SJSA1 (cell line): ENCODE measurements at regions not wholly inside any gene's neighbourhood (a gene's known extent, or its start where the extent isn't known, plus 50 kb on each side); places are given as distances from the start of the nearest gene placed in this dataset.

Experiments
- DNase-seq, 2 experiments: peaks; one replicate each; pipeline ENCODE4 v3.0.0-alpha.2; 2015 to 2020; ENCODE audit warnings: low spot score in 2 of 2, low read depth in 1 of 2
- H3K27ac ChIP-seq: fragments of 250-450 bp; sonication (Bioruptor Pico); 2 replicates; pipeline ENCODE4 v1.5.1; 2020; ENCODE audit warnings: mild to moderate bottlenecking, moderate library complexity
- H3K27me3 ChIP-seq: fragments of 250-450 bp; sonication (Bioruptor Pico); replicated peaks from 2 replicates; pipeline ENCODE4 v1.5.1; 2020; ENCODE audit warnings: mild to moderate bottlenecking, moderate library complexity
- H3K36me3 ChIP-seq: fragments of 250-450 bp; sonication (Bioruptor Pico); 2 replicates; pipeline ENCODE4 v1.5.1; 2020; ENCODE audit warnings: mild to moderate bottlenecking
- H3K4me1 ChIP-seq: fragments of 250-450 bp; sonication (Bioruptor Pico); replicated peaks from 2 replicates; pipeline ENCODE4 v1.6.1; 2021; ENCODE audit warnings: mild to moderate bottlenecking
- H3K4me3 ChIP-seq: fragments of 250-450 bp; sonication (Bioruptor Pico); 2 replicates; pipeline ENCODE4 v1.5.1; 2020; ENCODE audit warnings: mild to moderate bottlenecking
- H3K9me3 ChIP-seq: fragments of 250-450 bp; sonication (Bioruptor Pico); replicated peaks from 2 replicates; pipeline ENCODE4 v1.5.1; 2020; ENCODE audit warnings: mild to moderate bottlenecking

DNA sequence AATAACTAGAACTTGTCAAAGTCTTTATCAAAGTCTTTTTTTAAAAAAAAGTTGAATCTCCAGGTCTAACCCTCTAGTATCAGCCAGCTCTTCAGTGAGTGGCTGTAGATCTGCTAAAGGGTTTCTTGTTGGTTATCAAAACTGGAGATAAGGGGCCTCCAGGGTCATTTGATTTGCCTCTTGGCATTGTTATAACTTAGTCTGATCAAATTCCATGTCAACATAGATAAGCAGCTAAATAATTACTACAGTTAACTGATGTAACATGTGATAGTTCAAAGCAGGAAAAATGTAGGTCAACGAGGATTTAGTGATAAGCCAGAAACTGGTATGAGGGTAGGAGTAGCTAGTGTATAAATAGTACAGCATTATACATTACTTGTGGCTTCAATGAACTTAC, 465.1 kb downstream of the PDHA2 start:
- DNase-seq = no peak
- Histone ChIP-seq H3K27me3 (no peaks in the 10 kb centered on the region), H3K9me3 (no peaks in the 10 kb centered on the region), H3K27ac (no peak overlapping the region), H3K36me3 (no peaks in the 10 kb centered on the region), H3K4me3 (no peak overlapping the region), H3K4me1 (no peaks in the 10 kb centered on the region)

DNA sequence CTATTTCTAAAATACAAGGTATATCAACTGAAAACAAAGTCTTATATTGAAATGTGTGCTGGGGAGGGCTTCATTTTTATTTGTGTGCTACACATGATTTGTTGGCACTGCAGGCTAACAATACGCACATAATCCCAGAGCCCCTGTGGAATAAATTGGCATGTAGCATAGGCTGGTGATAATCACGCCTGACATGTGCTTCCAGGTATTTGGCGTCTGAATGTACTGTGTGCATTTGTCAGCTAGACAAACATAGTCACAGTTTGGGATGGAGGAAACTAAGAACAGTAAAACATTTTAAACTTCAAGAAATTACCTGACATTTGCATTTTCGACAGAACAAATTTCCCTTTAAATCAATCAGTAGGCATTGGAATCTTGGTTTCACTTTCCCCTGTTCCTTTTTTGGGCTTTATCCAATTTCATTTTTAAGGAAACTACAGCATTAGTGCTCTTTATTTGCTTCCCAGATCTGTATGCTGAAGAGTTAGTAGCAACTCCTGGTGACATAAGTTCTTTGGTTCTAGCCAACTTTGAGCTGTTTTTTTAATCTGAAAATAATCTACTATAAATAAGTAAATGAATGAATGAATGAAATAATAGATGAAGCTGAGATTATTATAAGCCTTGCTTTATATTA, 472.3 kb downstream of the PDHA2 start:
- H3K27ac ChIP-seq = no peak overlapping the region
- H3K4me3 ChIP-seq = no peak overlapping the region
- no peaks in the 10 kb centered on the region for H3K27me3 ChIP-seq
- no peaks in the 10 kb centered on the region for H3K9me3 ChIP-seq
- no peak for DNase-seq
- no peaks in the 10 kb centered on the region for H3K4me1 ChIP-seq
- H3K36me3 ChIP-seq = no peaks in the 10 kb centered on the region

DNA sequence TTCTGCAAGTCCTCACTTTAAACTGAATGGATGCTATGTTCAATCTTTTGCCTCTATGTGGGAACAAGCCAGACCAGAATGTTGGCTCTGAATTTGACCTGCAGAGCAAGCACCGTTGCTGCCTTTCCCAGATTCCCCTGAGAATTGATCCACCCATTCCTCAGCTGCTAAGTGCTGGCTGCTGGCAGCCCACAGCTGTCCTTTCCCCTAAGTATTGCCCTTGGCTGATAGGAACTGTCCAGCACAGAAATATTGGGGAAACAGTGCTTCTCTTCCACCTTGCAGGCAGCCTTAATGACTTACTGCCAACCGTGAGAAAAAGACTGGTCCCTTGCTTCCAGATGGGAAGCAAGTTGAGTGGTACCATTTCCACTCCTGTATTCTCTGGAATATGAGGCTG, 475.9 kb downstream of the PDHA2 start:
- H3K36me3 ChIP-seq = no peaks in the 10 kb centered on the region

DNA sequence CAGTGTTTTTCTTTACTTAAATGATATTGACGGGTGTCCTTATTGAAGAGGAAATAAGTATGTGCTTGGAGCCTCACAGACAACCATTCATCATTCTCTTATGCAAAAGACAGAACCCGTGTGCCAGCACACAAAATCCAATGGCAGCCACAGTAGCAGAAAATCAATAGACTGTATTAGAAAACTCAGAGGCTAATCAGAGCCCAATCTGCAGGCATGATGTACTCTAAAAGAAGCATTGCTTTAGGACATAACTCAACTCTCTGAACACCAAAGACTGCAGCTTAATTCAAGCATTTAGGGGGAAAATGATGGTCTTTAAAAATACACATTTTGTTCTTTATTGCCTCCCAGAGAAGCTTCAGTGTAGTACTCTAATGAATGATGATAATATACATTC, 476.9 kb downstream of the PDHA2 start:
- Histone ChIP-seq H3K27me3 (no peaks in the 10 kb centered on the region), H3K27ac (no peak overlapping the region), H3K36me3 (no peaks in the 10 kb centered on the region), H3K4me1 (no peaks in the 10 kb centered on the region), H3K4me3 (no peak overlapping the region), H3K9me3 (no peaks in the 10 kb centered on the region)
- no peak for DNase-seq

More for the DNA sequence above, 475.9 kb downstream of the PDHA2 start:
- no peaks in the 10 kb centered on the region for H3K4me1 ChIP-seq
- no peak for DNase-seq
- H3K27me3 ChIP-seq = no peaks in the 10 kb centered on the region
- no peaks in the 10 kb centered on the region for H3K9me3 ChIP-seq
- H3K27ac ChIP-seq = no peak overlapping the region
- H3K4me3 ChIP-seq = no peak overlapping the region

DNA sequence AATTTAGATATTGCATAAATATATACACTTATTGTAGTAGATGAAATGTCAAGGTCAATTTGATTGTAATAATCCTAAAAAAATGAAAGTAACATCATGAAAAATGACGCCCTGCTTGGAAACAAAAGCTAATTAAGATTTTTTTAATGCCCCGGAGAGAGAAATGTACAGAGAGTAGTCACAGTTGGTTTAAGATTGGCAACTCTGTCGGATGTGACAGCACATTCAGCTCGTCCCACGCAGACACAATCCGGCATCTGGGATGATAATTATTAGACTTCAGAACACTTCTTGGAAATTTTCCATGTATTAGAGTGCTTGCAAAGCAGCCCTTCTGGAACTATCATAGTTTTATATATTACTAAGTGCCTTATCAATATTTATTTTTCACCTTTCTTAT, 478.0 kb downstream of the PDHA2 start:
- DNase-seq = no peak
- Histone ChIP-seq H3K27me3 (no peaks in the 10 kb centered on the region), H3K4me1 (no peaks in the 10 kb centered on the region), H3K9me3 (no peaks in the 10 kb centered on the region), H3K27ac (no peak overlapping the region), H3K4me3 (no peak overlapping the region), H3K36me3 (no peaks in the 10 kb centered on the region)

DNA sequence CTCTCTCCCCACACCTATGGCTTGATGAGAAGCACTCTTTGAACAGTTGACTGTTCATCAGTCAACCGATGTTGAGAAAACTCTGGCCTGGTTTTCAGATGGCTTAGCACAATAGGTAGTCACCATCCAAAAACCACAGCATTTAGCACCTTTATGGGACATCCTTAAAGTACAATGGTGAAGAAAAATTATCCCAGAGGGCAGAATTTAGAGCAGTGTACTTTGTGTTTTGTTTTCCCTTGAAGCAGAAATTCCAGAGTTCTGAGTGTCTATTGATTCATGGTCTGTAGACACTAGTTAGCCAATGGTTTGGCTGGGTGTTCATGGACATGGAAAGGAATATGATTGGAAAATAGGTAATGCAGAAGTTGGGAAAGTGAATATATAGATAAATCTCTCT, 487.0 kb downstream of the PDHA2 start:
- Histone ChIP-seq H3K4me3 (no peak overlapping the region), H3K27ac (no peak overlapping the region), H3K4me1 (no peaks in the 10 kb centered on the region), H3K36me3 (no peaks in the 10 kb centered on the region), H3K9me3 (no peaks in the 10 kb centered on the region), H3K27me3 (no peaks in the 10 kb centered on the region)
- DNase-seq = no peak

DNA sequence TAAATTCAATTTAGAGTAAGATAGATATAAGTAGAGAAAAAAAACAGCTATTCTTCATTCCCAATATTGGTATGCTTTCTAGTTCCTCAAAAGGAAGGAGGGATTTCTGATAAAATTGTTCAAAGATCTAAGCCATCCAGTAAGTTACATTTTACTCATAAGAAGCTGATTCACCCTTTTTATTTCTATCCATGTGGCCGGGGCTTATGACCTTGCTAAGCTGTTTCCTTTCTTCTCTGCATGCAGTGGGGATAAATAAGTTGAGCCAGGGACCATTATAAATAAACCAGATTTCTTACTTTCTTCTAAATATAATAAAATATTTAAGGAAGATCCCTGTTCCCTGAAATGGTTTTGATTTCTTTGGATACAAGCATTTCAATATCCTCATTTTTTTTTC, 502.3 kb downstream of the PDHA2 start:
- no peaks in the 10 kb centered on the region for H3K4me1 ChIP-seq
- no peaks in the 10 kb centered on the region for H3K9me3 ChIP-seq
- no peak overlapping the region for H3K4me3 ChIP-seq
- H3K27me3 ChIP-seq = no peaks in the 10 kb centered on the region
- no peaks in the 10 kb centered on the region for H3K36me3 ChIP-seq
- DNase-seq = no peak
- no peak overlapping the region for H3K27ac ChIP-seq

DNA sequence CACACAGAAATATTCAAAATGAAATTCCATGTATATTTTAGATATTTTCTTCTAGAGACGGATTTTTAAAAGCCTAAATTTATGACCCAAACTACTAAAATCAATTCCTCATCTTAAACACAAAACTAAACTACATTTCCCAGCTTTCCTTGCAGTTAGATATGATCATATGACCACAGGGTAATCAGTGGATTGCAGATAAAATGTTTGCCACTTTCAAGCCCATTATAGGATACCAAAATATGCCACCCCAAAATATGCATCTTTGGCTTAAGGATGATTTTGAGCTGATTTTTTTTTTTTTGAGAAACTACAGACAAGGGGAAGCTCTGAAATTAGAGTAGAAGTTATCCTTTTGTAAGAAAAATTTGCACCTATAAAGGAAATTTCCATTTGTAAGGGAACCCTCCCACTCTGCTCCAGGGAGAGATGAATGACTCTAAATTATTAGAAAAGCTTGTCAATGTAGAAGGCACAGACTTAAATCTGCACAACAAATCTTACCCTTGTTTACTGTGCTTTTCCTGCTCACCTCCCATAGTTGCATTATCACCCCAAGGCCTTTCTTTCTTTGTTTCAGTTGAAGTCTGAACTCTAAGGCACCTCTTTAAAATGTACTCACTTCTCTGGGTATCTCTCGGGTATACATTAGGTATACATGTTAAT, 503.0 kb downstream of the PDHA2 start:
- Histone ChIP-seq H3K4me3 (no peak overlapping the region), H3K27ac (no peak overlapping the region), H3K36me3 (no peaks in the 10 kb centered on the region), H3K9me3 (no peaks in the 10 kb centered on the region), H3K27me3 (no peaks in the 10 kb centered on the region), H3K4me1 (no peaks in the 10 kb centered on the region)
- DNase-seq = no peak

DNA sequence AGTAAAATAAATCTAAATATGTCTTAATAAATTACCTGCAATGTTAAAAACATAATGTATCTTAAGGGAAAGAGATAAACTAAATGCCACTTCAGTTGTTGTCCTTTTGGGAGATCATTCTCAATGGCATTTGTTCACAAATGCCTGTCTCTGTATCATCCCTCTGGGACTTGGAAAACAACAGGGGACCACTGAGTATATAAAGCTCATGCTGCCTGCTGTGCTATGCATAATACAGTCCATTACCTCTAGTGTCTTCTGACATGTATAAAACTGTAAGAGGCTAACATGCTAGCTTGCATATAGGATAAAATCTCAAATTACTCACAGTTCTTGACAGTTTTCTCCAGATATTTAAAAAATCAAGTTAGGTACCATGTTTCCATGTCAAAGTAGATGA, 503.9 kb downstream of the PDHA2 start:
- DNase-seq = no peak
- no peaks in the 10 kb centered on the region for H3K36me3 ChIP-seq
- no peak overlapping the region for H3K27ac ChIP-seq
- no peaks in the 10 kb centered on the region for H3K4me1 ChIP-seq
- H3K27me3 ChIP-seq = no peaks in the 10 kb centered on the region
- H3K9me3 ChIP-seq = no peaks in the 10 kb centered on the region
- H3K4me3 ChIP-seq = no peak overlapping the region

DNA sequence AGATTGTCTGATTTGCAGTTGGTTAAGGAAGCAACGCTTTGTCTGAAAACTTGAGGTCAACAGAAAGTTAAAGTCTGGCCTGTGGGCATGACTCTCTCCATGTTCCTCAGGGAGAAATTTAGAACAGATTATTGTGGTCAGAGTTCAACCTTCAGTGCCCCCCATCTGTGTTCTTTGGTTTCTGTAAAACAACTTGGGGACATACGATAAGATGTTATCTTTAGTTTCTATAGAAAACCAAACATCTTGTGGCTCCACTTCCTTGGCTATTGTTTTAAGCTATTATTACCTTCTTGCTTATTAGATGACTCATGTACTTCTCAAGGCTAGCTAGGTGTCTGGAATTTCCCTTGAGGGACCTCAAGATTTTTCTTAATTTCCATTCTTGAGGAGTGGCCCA, 507.7 kb downstream of the PDHA2 start:
- no peaks in the 10 kb centered on the region for H3K9me3 ChIP-seq
- no peaks in the 10 kb centered on the region for H3K4me1 ChIP-seq
- H3K27me3 ChIP-seq = no peaks in the 10 kb centered on the region
- H3K27ac ChIP-seq = no peak overlapping the region
- no peak for DNase-seq
- H3K36me3 ChIP-seq = no peaks in the 10 kb centered on the region
- H3K4me3 ChIP-seq = no peak overlapping the region

DNA sequence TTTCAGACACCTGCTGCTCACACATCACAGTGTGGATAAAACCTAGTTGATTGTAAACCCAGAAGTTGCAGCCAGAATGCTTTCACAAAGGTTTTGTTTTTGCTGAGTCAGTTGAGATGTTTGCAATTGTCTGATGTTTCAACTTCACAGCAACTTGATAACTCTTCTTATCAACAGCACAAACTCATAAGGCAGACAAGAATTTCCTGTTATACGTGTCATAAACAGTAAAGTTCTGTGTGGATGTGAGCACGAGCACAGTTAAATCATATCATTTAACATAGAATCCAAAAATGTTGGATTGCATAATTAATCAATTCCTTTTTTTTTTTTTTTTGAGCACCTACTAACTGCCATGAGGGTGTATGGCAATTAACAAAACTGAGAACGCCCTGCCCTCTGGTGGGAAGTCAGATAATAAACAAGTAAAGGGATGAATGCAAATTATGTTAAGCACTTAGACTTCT, 512.2 kb downstream of the PDHA2 start:
- no peaks in the 10 kb centered on the region for H3K36me3 ChIP-seq
- no peaks in the 10 kb centered on the region; the same call in 1 of the 2 replicates for H3K27me3 ChIP-seq
- no peaks in the 10 kb centered on the region for H3K4me1 ChIP-seq
- DNase-seq = no peak
- H3K9me3 ChIP-seq = no peaks in the 10 kb centered on the region
- no peak overlapping the region for H3K4me3 ChIP-seq
- no peak overlapping the region for H3K27ac ChIP-seq

DNA sequence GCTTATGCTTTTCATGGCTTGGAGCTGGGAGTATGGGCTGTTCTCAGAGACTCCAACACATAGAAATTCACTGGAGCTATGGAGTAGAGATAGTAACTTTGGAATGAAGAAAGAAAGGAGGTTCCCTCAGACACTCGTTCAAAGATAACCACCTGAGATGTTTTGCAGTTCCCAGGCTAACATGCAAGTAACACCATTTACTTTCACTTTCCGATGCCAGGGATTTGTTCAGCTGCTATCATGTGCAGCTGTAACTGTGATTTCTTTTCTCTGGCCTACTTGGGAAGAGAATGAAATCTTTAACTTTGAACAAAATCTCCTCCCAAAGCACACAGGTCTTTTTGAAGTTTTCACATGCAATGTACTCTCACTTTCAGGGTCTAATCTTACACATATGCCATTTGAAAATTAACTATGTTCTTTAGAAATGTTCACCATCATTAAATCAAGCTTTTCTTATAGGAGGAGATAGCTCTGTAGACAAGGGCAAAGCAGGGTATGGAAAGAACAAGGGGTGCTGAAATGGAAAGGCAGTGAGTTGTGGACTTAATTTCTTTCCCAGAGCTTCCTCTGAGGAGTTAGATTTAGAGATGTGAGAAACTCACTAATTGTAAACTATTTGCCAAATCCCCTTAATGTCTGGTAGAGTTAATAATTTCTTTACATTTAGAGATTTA, 514.3 kb downstream of the PDHA2 start:
- Histone ChIP-seq H3K27ac (no peak overlapping the region), H3K4me3 (no peak overlapping the region), H3K4me1 (no peaks in the 10 kb centered on the region), H3K9me3 (no peaks in the 10 kb centered on the region), H3K36me3 (no peaks in the 10 kb centered on the region), H3K27me3 (no peaks in the 10 kb centered on the region; the same call in 1 of the 2 replicates)
- DNase-seq = no peak

DNA sequence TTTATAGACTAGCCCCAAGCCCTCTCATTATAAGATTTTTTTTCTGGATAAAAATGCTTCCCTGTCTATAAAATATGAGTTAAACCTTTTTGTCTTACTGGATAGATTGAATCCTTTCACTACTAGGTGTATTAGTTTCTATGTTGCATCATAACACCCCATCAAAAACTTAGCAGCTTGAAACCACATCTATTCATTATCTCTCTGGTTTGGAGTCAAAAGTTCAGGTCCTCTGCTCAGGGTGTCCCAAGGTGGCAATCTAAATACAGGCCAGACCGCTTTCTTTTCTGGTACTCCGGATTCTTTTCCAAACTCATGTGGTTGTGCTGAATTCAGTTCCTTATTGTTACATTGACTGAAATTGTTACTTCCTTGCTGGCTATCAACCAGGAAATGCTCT, 515.5 kb downstream of the PDHA2 start:
- Histone ChIP-seq H3K4me3 (no peak overlapping the region), H3K9me3 (no peaks in the 10 kb centered on the region), H3K4me1 (no peaks in the 10 kb centered on the region), H3K27me3 (no peaks in the 10 kb centered on the region; the same call in 1 of the 2 replicates), H3K36me3 (no peaks in the 10 kb centered on the region), H3K27ac (no peak overlapping the region)
- no peak for DNase-seq

DNA sequence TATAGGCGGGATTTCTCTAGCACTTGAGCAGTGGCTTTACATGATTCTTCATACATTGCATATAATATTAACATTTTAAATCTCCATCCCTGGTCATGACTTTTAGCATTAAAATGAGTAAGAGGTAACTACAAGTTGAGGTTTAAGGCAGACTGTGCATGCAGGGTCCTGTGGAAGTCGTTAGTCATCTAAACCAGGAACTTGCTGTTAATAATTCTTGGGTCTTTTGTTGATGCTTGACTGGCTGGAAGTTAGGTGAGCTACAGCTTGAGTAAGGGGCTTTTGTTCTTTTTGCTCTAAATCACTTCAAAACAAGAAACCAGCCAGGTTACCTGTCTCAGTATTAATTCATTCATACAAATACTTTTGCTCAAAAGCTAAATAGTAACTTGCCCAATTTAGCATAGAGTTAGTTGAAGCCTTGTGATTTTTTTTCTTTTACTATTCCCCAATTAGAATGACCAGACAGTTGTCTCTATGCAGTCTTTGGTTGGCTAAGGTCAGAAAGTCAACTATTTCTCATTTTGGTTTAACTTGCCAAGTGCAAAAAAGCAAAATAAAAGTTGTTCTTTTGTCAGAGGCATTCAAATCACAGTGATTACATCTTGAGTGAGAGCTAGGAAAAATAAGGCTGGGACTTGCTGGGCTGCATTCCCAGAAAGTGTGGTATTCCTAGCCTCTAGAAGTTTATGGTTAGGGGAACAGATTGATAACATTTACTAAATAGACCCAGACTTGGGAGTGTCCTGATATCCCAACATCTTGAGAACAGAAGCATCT, 516.9 kb downstream of the PDHA2 start:
- no peaks in the 10 kb centered on the region for H3K36me3 ChIP-seq
- no peak overlapping the region for H3K4me3 ChIP-seq
- H3K4me1 ChIP-seq = no peaks in the 10 kb centered on the region
- no peak overlapping the region for H3K27ac ChIP-seq
- H3K9me3 ChIP-seq = no peaks in the 10 kb centered on the region
- no peaks in the 10 kb centered on the region; the same call in 1 of the 2 replicates for H3K27me3 ChIP-seq
- DNase-seq = no peak
